GM23338 (cell line): ENCODE measurements at regions not wholly inside any gene's neighbourhood (a gene's known extent, or its start where the extent isn't known, plus 50 kb on each side); places are given as distances from the start of the nearest gene placed in this dataset.

Source experiments
- ATAC-seq: fragments of 200-7000 bp; cut with Tn5 transposase; 3 replicates; pipeline ENCODE4 v1.9.1; 2020
- DNase-seq: peaks from one replicate; pipeline ENCODE4 v3.0.0-alpha.2; 2015; ENCODE audit warnings: low spot score
- H2AFZ ChIP-seq: fragments of 200-600 bp; sonication (generic); 2 replicates; pipeline ENCODE4 v1.8.0; 2016; ENCODE audit warnings: antibody characterized with exemption, mild to moderate bottlenecking, moderate library complexity
- H3F3A ChIP-seq: fragments of 200-600 bp; sonication (generic); replicated peaks from 2 replicates; pipeline ENCODE4 v1.8.0; 2017; ENCODE audit warnings: antibody characterized with exemption, mixed run types, low read depth
- H3K27ac ChIP-seq: fragments of 200-600 bp; sonication (generic); 2 replicates; pipeline ENCODE4 v1.6.1; 2016; ENCODE audit warnings: low read depth
- H3K27me3 ChIP-seq: fragments of 200-600 bp; sonication (generic); 2 replicates; pipeline ENCODE4 v1.8.0; 2016; ENCODE audit warnings: mild to moderate bottlenecking, mixed run types, moderate library complexity; ENCODE audit not compliant: insufficient read depth
- H3K36me3 ChIP-seq: fragments of 200-600 bp; sonication (generic); 2 replicates; pipeline ENCODE4 v1.8.0; 2016; ENCODE audit warnings: mild to moderate bottlenecking; ENCODE audit not compliant: insufficient read depth
- H3K4me1 ChIP-seq: fragments of 200-600 bp; sonication (generic); 2 replicates; pipeline ENCODE4 v1.8.0; 2016; ENCODE audit warnings: mild to moderate bottlenecking, moderate library complexity; ENCODE audit not compliant: insufficient read depth
- H3K4me2 ChIP-seq: fragments of 200-600 bp; sonication (generic); 2 replicates; pipeline ENCODE4 v1.7.1; 2017; ENCODE audit warnings: mixed run types
- H3K4me3 ChIP-seq: fragments of 200-600 bp; sonication (generic); 2 replicates; pipeline ENCODE4 v1.6.1; 2016; ENCODE audit warnings: mixed run types
- H3K79me2 ChIP-seq: fragments of 200-600 bp; sonication (generic); replicated peaks from 2 replicates; pipeline ENCODE4 v1.8.0; 2017; ENCODE audit warnings: mild to moderate bottlenecking; ENCODE audit not compliant: insufficient read depth
- H3K9me2 ChIP-seq: fragments of 200-600 bp; sonication (generic); 2 replicates; pipeline ENCODE4 v1.8.0; 2017; ENCODE audit not compliant: insufficient read depth
- H4K20me1 ChIP-seq: fragments of 200-600 bp; sonication (generic); replicated peaks from 2 replicates; pipeline ENCODE4 v1.8.0; 2017; ENCODE audit warnings: mild to moderate bottlenecking; ENCODE audit not compliant: insufficient read depth
- H3K27ac Mint-ChIP-seq: 2 replicates; pipeline ENCODE4 v1.8.0; 2020; ENCODE audit warnings: inconsistent platforms, mild to moderate bottlenecking, moderate library complexity, mixed read lengths
- H3K27me3 Mint-ChIP-seq: 3 replicates; pipeline ENCODE4 v1.8.0; 2022; ENCODE audit warnings: low read depth, mild to moderate bottlenecking, moderate library complexity, mixed read lengths, inconsistent platforms; ENCODE audit not compliant: insufficient read depth, poor library complexity
- H3K36me3 Mint-ChIP-seq: 3 replicates; pipeline ENCODE4 v1.8.0; 2021; ENCODE audit warnings: low read depth, mild to moderate bottlenecking, inconsistent platforms, moderate library complexity, mixed read lengths
- H3K4me1 Mint-ChIP-seq: 3 replicates; pipeline ENCODE4 v1.8.0; 2020; ENCODE audit warnings: mild to moderate bottlenecking, inconsistent platforms, mixed read lengths
- H3K4me3 Mint-ChIP-seq: 3 replicates; pipeline ENCODE4 v1.8.0; 2021; ENCODE audit warnings: moderate library complexity, mild to moderate bottlenecking, inconsistent platforms, mixed read lengths
- H3K9me3 Mint-ChIP-seq: 3 replicates; pipeline ENCODE4 v1.8.0; 2020; ENCODE audit warnings: moderate library complexity, mild to moderate bottlenecking, inconsistent platforms, mixed read lengths
- CREB1 ChIP-seq: fragments of 250-450 bp; sonication (Bioruptor Pico); IDR thresholded peaks from 2 replicates; pipeline ENCODE4 v1.5.0; 2020; ENCODE audit warnings: low read depth, mild to moderate bottlenecking, moderate library complexity
- CTCF ChIP-seq, 2 experiments: fragments of 200-600 bp in 1 of 2; sonication (generic) in 1 of 2; conservative IDR thresholded peaks; 2 replicates each; pipeline versions ENCODE4 v1.5.1 to v1.6.1; 2016 to 2017; ENCODE audit warnings: antibody characterized with exemption in 2 of 2, low read depth in 2 of 2, mild to moderate bottlenecking in 2 of 2, moderate library complexity in 1 of 2
- ETS1 ChIP-seq: IDR thresholded peaks from 2 replicates; pipeline ENCODE4 v1.6.1; 2016; ENCODE audit warnings: antibody characterized with exemption
- EZH2 ChIP-seq: fragments of 200-600 bp; sonication (generic); IDR thresholded peaks from one replicate; pipeline ENCODE4 v1.8.0; 2017; ENCODE audit warnings: antibody characterized with exemption, mild to moderate bottlenecking, low read depth; ENCODE audit not compliant: unreplicated experiment
- EZH2phosphoT487 ChIP-seq: fragments of 200-600 bp; sonication (generic); IDR thresholded peaks from one replicate; pipeline ENCODE4 v1.8.1; 2018; ENCODE audit warnings: antibody characterized with exemption; ENCODE audit not compliant: unreplicated experiment
- JUNB ChIP-seq: IDR thresholded peaks from one replicate; pipeline ENCODE4 v1.6.1; 2016; ENCODE audit warnings: antibody characterized with exemption; ENCODE audit not compliant: unreplicated experiment
- NANOG ChIP-seq: IDR thresholded peaks from 2 replicates; pipeline ENCODE4 v1.6.1; 2016; ENCODE audit warnings: antibody characterized with exemption, borderline replicate concordance
- POLR2AphosphoS5 ChIP-seq: IDR thresholded peaks from 2 replicates; pipeline ENCODE4 v1.6.1; 2016; ENCODE audit warnings: antibody characterized with exemption, low read depth
- REST ChIP-seq: IDR thresholded peaks from one replicate; pipeline ENCODE4 v1.6.1; 2018; ENCODE audit warnings: antibody characterized with exemption; ENCODE audit not compliant: unreplicated experiment
- STAT1 ChIP-seq: IDR thresholded peaks from one replicate; pipeline ENCODE4 v1.6.1; 2016; ENCODE audit warnings: antibody characterized with exemption; ENCODE audit not compliant: unreplicated experiment
- ZNF114 ChIP-seq: fragments of 250-450 bp; sonication (Bioruptor Pico); IDR thresholded peaks from 2 replicates; pipeline ENCODE4 v1.5.0; 2020; ENCODE audit warnings: mild to moderate bottlenecking, moderate library complexity
- ZNF331 ChIP-seq: fragments of 250-450 bp; sonication (Bioruptor Pico); IDR thresholded peaks from 2 replicates; pipeline ENCODE4 v1.5.0; 2020; ENCODE audit warnings: low read depth, mild to moderate bottlenecking, moderate library complexity
- ZNF462 ChIP-seq: fragments of 250-450 bp; sonication (Bioruptor Pico); IDR thresholded peaks from 2 replicates; pipeline ENCODE4 v1.5.0; 2020; ENCODE audit warnings: mild to moderate bottlenecking, moderate library complexity

- H3K36me3 Mint-ChIP-seq: no peaks in the 10 kb centered on the region
- H3K9me3 Mint-ChIP-seq: no peaks in the 10 kb centered on the region
- H3K27ac Mint-ChIP-seq: no peak overlapping the region
- H3K4me2 ChIP-seq: no peak overlapping the region
- no peak overlapping the region for H3K4me3 ChIP-seq
- H3K79me2 ChIP-seq: no peaks in the 10 kb centered on the region
- H3K27ac ChIP-seq: no peak overlapping the region
- H2AFZ ChIP-seq: no peak overlapping the region
- no peak for ATAC-seq
- H3F3A ChIP-seq: no peaks in the 10 kb centered on the region
- H3K27me3 ChIP-seq: no peaks in the 10 kb centered on the region
- TF ChIP-seq EZH2phosphoT487 (no peak), EZH2 (no peak), CREB1 (CRISPR knock-in tag) (no peak), POLR2AphosphoS5 (no peak), ETS1 (no peak), ZNF331 (CRISPR knock-in tag) (no peak), JUNB (no peak), ZNF114 (no peak), STAT1 (no peak), REST (no peak), ZNF462 (CRISPR knock-in tag) (no peak), NANOG (no peak), CTCF (conservative IDR thresholded peaks at IDR 0.05; ENCODE audit: low read depth in 2 of 2) (no peak)
- no peaks in the 10 kb centered on the region for H3K4me1 Mint-ChIP-seq
- no peaks in the 10 kb centered on the region; the same call in 1 of the 2 replicates for H3K9me2 ChIP-seq
- H3K4me1 ChIP-seq: no peaks in the 10 kb centered on the region
- DNase-seq: no peak
- H3K4me3 Mint-ChIP-seq: no peak overlapping the region
- H4K20me1 ChIP-seq: no peaks in the 10 kb centered on the region
- H3K27me3 Mint-ChIP-seq: peaks cover 5% of the 10 kb centered on the region
- H3K36me3 ChIP-seq: no peaks in the 10 kb centered on the region
These were observed 156.9 kb upstream of the SSTR4 start for GRCh38 chr20:22878166-22878565.
